Common myeloid progenitor, CD34-positive (primary cell): ENCODE measurements at regions not wholly inside any gene's neighbourhood (a gene's known extent, or its start where the extent isn't known, plus 50 kb on each side); places are given as distances from the start of the nearest gene placed in this dataset.

Experiments
- CTCF ChIA-PET: fragments of 350-600 bp; sonication (Branson Sonifier 250); formaldehyde crosslinking; loops from one replicate; lab custom pipeline; 2021; ENCODE audit warnings: antibody characterized with exemption; lab: Charles Lee
- POLR2A ChIA-PET: fragments of 350-600 bp; sonication (Branson Sonifier 250); formaldehyde crosslinking; loops from one replicate; lab custom pipeline; 2021; ENCODE audit warnings: antibody characterized with exemption; lab: Charles Lee
- DNase-seq, 3 donors: peaks; one replicate each; pipeline versions ENCODE4 v3.0.0 to v3.0.0-alpha.2; 2013
- H3K27ac ChIP-seq, 2 experiments: 1 replicate in 1 of 2; 2 replicates in 1 of 2; pipeline ENCODE4 v1.7.0; 2013; ENCODE audit warnings: inconsistent platforms in 2 of 2, low read length in 2 of 2, mild to moderate bottlenecking in 2 of 2, low read depth in 1 of 2, moderate library complexity in 1 of 2; ENCODE audit not compliant: severe bottlenecking in 2 of 2, insufficient read depth in 1 of 2, poor library complexity in 1 of 2
- H3K27me3 ChIP-seq, 5 experiments: replicated peaks in 2 of 5; 1 replicate in 3 of 5; 2 replicates in 2 of 5; pipeline versions ENCODE4 v1.6.1 to v1.7.0; 2013; ENCODE audit warnings: low read length in 4 of 5, mild to moderate bottlenecking in 2 of 5, moderate library complexity in 2 of 5, inconsistent platforms in 1 of 5; ENCODE audit not compliant: insufficient read depth in 5 of 5, control insufficient read depth in 4 of 5
- H3K36me3 ChIP-seq, 4 experiments: 1 replicate in 2 of 4; 2 replicates in 2 of 4; pipeline versions ENCODE4 v1.6.1 to v1.7.0; 2013; ENCODE audit warnings: low read length in 3 of 4, control low read depth in 1 of 4, mild to moderate bottlenecking in 1 of 4; ENCODE audit not compliant: control insufficient read depth in 4 of 4, insufficient read depth in 4 of 4
- H3K4me1 ChIP-seq, 4 experiments: 1 replicate in 3 of 4; 2 replicates in 1 of 4; pipeline versions ENCODE4 v1.6.1 to v1.7.1; 2013; ENCODE audit warnings: low read length in 3 of 4, mild to moderate bottlenecking in 3 of 4, control low read depth in 1 of 4, inconsistent platforms in 1 of 4, moderate library complexity in 1 of 4; ENCODE audit not compliant: control insufficient read depth in 4 of 4, insufficient read depth in 4 of 4; ENCODE audit errors: control extremely low read depth in 1 of 4
- H3K4me3 ChIP-seq, 7 experiments: 1 replicate in 4 of 7; 2 replicates in 3 of 7; pipeline versions ENCODE4 v1.5.1 to v1.7.0; 2013; ENCODE audit warnings: mild to moderate bottlenecking in 7 of 7, low read length in 6 of 7, moderate library complexity in 6 of 7, inconsistent platforms in 2 of 7, low read depth in 2 of 7, control low read depth in 1 of 7; ENCODE audit not compliant: insufficient read depth in 4 of 7, control insufficient read depth in 1 of 7; ENCODE audit errors: extremely low read depth in 1 of 7
- H3K9me3 ChIP-seq, 5 experiments: 1 replicate in 4 of 5; 2 replicates in 1 of 5; pipeline versions ENCODE4 v1.6.1 to v1.7.1; 2013; ENCODE audit warnings: low read length in 4 of 5, mild to moderate bottlenecking in 2 of 5, inconsistent platforms in 1 of 5, low read depth in 1 of 5, moderate library complexity in 1 of 5; ENCODE audit not compliant: control insufficient read depth in 4 of 5, insufficient read depth in 2 of 5; ENCODE audit errors: control extremely low read depth in 1 of 5
- WGBS: methylation state at CpG from one replicate; pipeline ENCODE4 v1.1.5; 2013; ENCODE audit not compliant: insufficient coverage; 5-methylcytosine and 5-hydroxymethylcytosine counted together

DNA sequence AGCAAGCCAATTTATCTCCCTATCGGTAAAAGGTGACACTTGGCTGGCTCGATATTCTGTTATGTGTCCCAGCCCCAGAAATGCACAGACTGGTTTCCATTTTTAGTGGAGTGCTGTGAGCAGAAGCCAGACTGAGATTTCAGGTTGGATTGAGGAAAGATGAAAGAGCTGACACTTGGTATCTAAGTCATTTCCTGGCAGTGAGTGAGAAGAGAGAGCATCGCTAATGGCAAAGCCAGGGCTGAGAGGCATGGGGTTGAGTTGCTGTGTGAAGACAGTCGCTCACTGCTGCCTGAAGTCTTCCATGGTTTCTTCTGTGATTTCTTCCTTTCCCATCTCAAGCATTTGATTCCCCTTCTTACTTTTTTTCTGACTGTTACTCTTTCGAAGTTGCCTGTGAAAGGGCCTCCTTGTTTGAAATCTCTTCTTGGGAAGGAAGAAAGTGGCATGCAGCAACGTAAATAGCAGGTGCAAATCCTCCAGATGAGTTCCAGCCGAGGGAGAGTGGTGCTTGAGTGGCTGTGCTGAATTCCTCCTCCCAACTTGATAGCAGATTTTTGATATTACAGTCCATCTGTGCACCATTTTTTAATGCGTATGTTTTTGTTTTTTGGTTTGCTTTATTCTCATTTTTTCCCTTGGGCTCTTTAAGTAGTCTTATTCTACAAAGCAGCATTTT, 109.2 kb upstream of the LIMCH1 start:
- ChIA-PET POLR2A (no interaction called here), CTCF (interaction anchor here (1.8 kb wide), 1 partner anchor 12 kb away, joined by 7 read pairs; no protein-coding TSS in a partner anchor)
- H3K27ac ChIP-seq = no peak overlapping the region
- no peaks in the 10 kb centered on the region for H3K27me3 ChIP-seq
- H3K9me3 ChIP-seq = no peaks in the 10 kb centered on the region
- H3K36me3 ChIP-seq = no peaks in the 10 kb centered on the region
- H3K4me1 ChIP-seq = peaks cover 0 to 47% (median 4%) of the 10 kb centered on the region in 4 experiments
- no peak for DNase-seq
- 83% methylated on average over 7 of the region's 8 CpGs for WGBS
- H3K4me3 ChIP-seq = no peak overlapping the region

DNA sequence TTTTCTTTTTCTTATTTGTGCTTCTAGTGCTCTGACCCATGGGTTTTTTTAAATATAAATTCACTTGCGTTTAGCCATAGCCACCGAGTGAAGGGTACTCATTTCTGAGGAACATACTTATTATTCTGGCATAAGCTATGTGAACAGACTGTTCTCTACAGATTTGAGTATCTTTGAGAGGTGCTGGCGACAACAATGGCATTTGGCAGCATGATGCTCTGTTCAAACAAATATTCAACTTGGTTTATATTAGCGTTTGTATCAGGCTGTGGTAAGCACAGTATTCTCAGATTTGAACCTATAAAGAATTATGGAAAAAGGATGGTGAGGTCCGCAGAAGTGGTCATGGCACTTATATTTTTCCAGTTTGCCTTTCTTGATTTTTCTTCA, 108.7 kb upstream of the LIMCH1 start:
- peaks cover 0 to 47% (median 2%) of the 10 kb centered on the region in 4 experiments for H3K4me1 ChIP-seq
- POLR2A ChIA-PET = no interaction called here
- no peak overlapping the region for H3K27ac ChIP-seq
- no peak for DNase-seq
- no peak overlapping the region for H3K4me3 ChIP-seq
- CTCF ChIA-PET = no interaction called here
- H3K36me3 ChIP-seq = no peaks in the 10 kb centered on the region
- no peaks in the 10 kb centered on the region for H3K9me3 ChIP-seq
- 100% methylated on average over 4 of the region's 5 CpGs for WGBS
- H3K27me3 ChIP-seq = no peaks in the 10 kb centered on the region

DNA sequence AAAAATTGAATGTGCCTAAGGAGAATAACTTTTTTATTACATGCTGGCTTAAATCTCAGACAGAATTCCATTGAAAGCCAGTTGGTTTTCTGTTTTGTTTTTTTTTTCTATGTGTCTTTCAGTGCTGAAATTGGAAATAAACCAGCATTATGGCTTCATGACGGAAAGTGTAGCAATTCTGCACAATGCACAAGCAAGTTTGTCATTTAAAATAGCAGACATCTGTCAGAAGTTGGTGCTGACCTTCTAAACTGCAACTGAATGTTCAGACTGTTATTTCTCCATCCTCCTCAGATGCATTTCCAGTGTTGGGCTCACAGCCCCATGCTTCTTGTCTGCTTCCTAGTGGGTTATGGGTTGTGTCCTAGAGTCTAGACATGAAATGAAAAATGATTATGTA, 107.2 kb upstream of the LIMCH1 start:
- whole genome bisulfite sequencing = 100% methylated on average over 1 of the region's 1 CpG
- DNase-seq = no peak
- peaks cover 0 to 38% (median 2%) of the 10 kb centered on the region in 4 experiments for H3K4me1 ChIP-seq
- H3K27ac ChIP-seq = no peak overlapping the region
- ChIA-PET POLR2A (no interaction called here), CTCF (interaction anchor here (1.6 kb wide), 1 partner anchor 15 kb away, joined by 3 read pairs; no protein-coding TSS in a partner anchor)
- no peaks in the 10 kb centered on the region for H3K27me3 ChIP-seq
- H3K9me3 ChIP-seq = no peaks in the 10 kb centered on the region
- H3K4me3 ChIP-seq = no peak overlapping the region
- H3K36me3 ChIP-seq = no peaks in the 10 kb centered on the region

DNA sequence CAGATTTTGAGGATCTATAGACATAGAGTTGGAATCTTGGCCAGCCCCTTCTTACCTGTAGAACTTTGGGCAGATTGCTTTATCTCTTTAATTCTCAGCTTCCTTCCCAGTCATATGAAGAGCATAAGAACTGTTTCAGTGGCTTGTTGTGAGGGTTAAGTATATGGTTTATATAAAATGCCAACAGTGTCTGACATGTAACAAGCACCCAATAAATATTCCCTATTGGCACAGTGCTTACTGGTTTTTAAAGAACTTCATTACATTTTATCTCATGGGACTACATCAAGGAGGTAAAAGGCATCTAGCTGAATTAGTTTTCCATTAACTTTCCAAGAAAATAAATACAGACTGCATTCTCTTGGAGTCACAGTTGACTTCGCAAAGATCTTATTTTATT, 106.7 kb upstream of the LIMCH1 start:
- Histone ChIP-seq H3K36me3 (no peaks in the 10 kb centered on the region), H3K4me3 (no peak overlapping the region), H3K27me3 (no peaks in the 10 kb centered on the region), H3K9me3 (no peaks in the 10 kb centered on the region), H3K4me1 (peaks cover 0 to 37% (median 2%) of the 10 kb centered on the region in 4 experiments), H3K27ac (no peak overlapping the region)
- no CpG with 5 or more reads among the region's 1 CpG for WGBS
- CTCF ChIA-PET = interaction anchor here (1.6 kb wide), 1 partner anchor 14 kb away, joined by 3 read pairs; no protein-coding TSS in a partner anchor
- DNase-seq = no peak
- POLR2A ChIA-PET = no interaction called here

DNA sequence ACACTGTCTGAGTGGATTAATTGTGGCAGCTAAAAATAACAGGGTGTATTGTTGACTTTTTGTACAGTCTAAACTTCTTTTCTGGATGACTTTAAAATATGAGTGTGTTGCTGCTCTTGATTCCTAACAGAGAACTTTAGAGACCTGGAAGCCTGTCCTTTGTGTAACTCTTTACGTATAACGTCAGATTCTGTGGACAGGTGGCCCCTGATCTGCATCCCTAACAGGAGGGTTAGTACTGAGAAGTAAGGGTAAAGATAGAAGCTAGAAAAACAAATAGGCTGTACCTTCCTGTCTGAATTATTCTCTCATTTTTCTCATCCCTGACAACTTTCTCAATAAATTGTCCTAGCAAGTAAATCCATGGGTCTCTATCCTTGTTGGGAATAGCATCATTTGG, 105.7 kb upstream of the LIMCH1 start:
- Histone ChIP-seq H3K9me3 (no peaks in the 10 kb centered on the region), H3K27ac (no peak overlapping the region), H3K27me3 (no peaks in the 10 kb centered on the region), H3K36me3 (no peaks in the 10 kb centered on the region), H3K4me3 (no peak overlapping the region), H3K4me1 (peaks cover 0 to 32% (median 1%) of the 10 kb centered on the region in 4 experiments)
- WGBS = 100% methylated on average over 1 of the region's 2 CpGs
- ChIA-PET POLR2A (no interaction called here), CTCF (interaction anchor here (1.2 kb wide), 1 partner anchor 11 kb away, joined by 3 read pairs; no protein-coding TSS in a partner anchor)
- no peak for DNase-seq

DNA sequence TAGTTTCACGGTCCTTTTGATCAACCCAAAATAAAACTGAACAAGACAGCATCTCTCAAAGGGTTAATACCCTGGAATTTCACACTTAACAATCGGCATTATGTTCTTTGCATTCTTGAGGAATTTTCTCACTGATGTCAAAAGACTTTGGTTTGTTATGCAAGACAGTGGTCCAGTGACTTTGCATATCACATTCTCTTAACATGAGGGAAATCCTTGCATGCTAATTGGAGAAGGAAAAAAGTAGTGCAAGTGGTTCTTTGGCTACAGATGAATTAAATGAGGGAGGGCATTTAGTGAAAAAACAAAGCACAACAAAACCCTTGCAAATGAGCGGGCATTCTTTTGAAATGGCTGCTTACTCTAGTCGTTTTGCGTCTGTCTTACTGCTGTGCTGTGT, 105.1 kb upstream of the LIMCH1 start:
- no peaks in the 10 kb centered on the region for H3K36me3 ChIP-seq
- no peaks in the 10 kb centered on the region for H3K27me3 ChIP-seq
- 89% methylated on average over 5 of the region's 5 CpGs for WGBS
- no peak overlapping the region for H3K4me3 ChIP-seq
- peaks cover 0 to 32% (median 0%) of the 10 kb centered on the region in 4 experiments for H3K4me1 ChIP-seq
- no peaks in the 10 kb centered on the region for H3K9me3 ChIP-seq
- CTCF ChIA-PET = interaction anchor here (1.2 kb wide), 1 partner anchor 11 kb away, joined by 3 read pairs; no protein-coding TSS in a partner anchor
- H3K27ac ChIP-seq = no peak overlapping the region
- DNase-seq = peak in 1 of 3 donors; percentile 31
- POLR2A ChIA-PET = no interaction called here

DNA sequence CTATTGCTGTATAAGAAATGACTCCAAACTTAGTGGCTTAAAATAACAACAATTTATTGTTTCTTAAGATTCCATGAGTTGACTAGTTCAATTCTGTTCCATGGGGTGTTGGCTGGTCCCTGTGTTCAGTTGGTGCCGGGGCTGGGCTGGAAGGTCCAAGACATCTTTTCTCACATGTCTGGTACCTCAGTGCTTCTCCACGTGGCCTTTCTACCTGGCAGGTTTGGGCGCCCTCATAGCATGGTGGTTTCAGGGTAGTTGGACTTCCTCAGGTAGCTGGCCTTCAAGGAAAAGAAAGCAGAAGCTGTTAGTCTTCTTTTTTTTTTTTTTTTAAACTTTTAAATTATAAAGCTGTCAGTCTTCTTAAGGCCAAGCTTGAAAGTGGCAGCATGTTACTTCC, 104.6 kb upstream of the LIMCH1 start:
- CTCF ChIA-PET = interaction anchor here (1.3 kb wide), 1 partner anchor 13 kb away, joined by 4 read pairs; no protein-coding TSS in a partner anchor
- no peak overlapping the region for H3K27ac ChIP-seq
- H3K4me3 ChIP-seq = no peak overlapping the region
- POLR2A ChIA-PET = interaction anchor here (0.6 kb wide), 1 partner anchor 101 kb away, joined by 4 read pairs; no protein-coding TSS in a partner anchor
- peaks cover 0 to 29% (median 0%) of the 10 kb centered on the region in 4 experiments for H3K4me1 ChIP-seq
- 100% methylated on average over 1 of the region's 3 CpGs for WGBS
- no peak for DNase-seq
- no peaks in the 10 kb centered on the region for H3K9me3 ChIP-seq
- no peaks in the 10 kb centered on the region for H3K27me3 ChIP-seq
- no peaks in the 10 kb centered on the region for H3K36me3 ChIP-seq
